Activated CD4-positive, alpha-beta T cell treated with anti-CD3 and anti-CD28 coated beads for 36 hours (primary cell): ENCODE measurements at regions not wholly inside any gene's neighbourhood (a gene's known extent, or its start where the extent isn't known, plus 50 kb on each side); places are given as distances from the start of the nearest gene placed in this dataset.

Experiments used
- ATAC-seq: fragments of 200-7000 bp; cut with Tn5 transposase; one replicate; pipeline ENCODE4 v1.10.0; 2021; ENCODE audit warnings: mild to moderate bottlenecking, moderate library complexity
- CTCF ChIA-PET: fragments of 350-600 bp; sonication (Branson Sonifier 250); formaldehyde crosslinking; loops from one replicate; lab custom pipeline; 2021; ENCODE audit warnings: antibody characterized with exemption; lab: Charles Lee
- POLR2A ChIA-PET: fragments of 350-600 bp; sonication (Branson Sonifier 250); formaldehyde crosslinking; loops from one replicate; lab custom pipeline; 2021; ENCODE audit warnings: antibody characterized with exemption, inconsistent platforms; lab: Charles Lee
- DNase-seq: peaks from one replicate; pipeline ENCODE4 v3.0.0-alpha.2; 2020
- H3K27ac Mint-ChIP-seq: one replicate; pipeline ENCODE4 v1.8.0; 2021; ENCODE audit warnings: mixed read lengths
- H3K27me3 Mint-ChIP-seq: one replicate; pipeline ENCODE4 v1.8.0; 2021; ENCODE audit warnings: mixed read lengths
- H3K36me3 Mint-ChIP-seq: one replicate; pipeline ENCODE4 v1.8.0; 2021; ENCODE audit warnings: low read depth, mixed read lengths
- H3K4me1 Mint-ChIP-seq: one replicate; pipeline ENCODE4 v1.8.0; 2021; ENCODE audit warnings: mixed read lengths
- H3K4me3 Mint-ChIP-seq: one replicate; pipeline ENCODE4 v1.8.0; 2021; ENCODE audit warnings: mild to moderate bottlenecking, moderate library complexity, mixed read lengths
- H3K9me3 Mint-ChIP-seq: one replicate; pipeline ENCODE4 v1.8.0; 2021; ENCODE audit warnings: low read depth, mixed read lengths
- intact Hi-C, 2 experiments: fragments of 100-400 bp; cut with DNase I in 1 of 2; cut with micrococcal nuclease in 1 of 2; formaldehyde crosslinking; loops; one replicate each; pipeline versions ENCODE4 v1.14.2 to v1.15.1; 2022 to 2024; cut with DNase I, micrococcal nuclease

DNA sequence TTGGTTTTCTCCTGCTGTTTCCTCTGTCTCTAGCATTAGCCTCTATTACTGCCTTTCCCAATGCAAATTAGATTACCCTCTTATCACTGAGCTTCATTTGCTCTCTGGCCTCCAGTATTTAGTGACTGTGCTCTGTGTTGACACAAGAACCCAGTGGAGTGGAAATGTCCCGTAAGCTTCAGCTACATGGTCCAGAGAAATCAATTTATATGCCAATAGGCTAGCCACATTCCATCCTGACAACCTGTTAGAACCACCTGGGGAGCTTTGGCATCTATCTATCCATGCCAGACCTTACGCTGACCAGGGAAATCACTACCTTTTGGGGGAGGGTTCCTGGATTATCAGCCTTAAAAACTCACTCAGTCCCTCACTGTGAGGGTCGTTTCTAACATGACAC is 459.6 kb downstream of the UTRN start:
- peaks cover 4% of the 10 kb centered on the region for H3K36me3 Mint-ChIP-seq
- intact Hi-C loops = no loop called here
- H3K27ac Mint-ChIP-seq = no peak overlapping the region
- DNase-seq = no peak
- no peak for ATAC-seq
- CTCF ChIA-PET = interaction anchor here (0.6 to 0.7 kb wide), 2 partner anchors 52 to 158 kb away, joined by 3 to 4 read pairs; no protein-coding TSS in a partner anchor
- no peak overlapping the region for H3K4me3 Mint-ChIP-seq
- H3K9me3 Mint-ChIP-seq = no peaks in the 10 kb centered on the region
- POLR2A ChIA-PET = no interaction called here
- no peaks in the 10 kb centered on the region for H3K27me3 Mint-ChIP-seq
- H3K4me1 Mint-ChIP-seq = no peaks in the 10 kb centered on the region

DNA sequence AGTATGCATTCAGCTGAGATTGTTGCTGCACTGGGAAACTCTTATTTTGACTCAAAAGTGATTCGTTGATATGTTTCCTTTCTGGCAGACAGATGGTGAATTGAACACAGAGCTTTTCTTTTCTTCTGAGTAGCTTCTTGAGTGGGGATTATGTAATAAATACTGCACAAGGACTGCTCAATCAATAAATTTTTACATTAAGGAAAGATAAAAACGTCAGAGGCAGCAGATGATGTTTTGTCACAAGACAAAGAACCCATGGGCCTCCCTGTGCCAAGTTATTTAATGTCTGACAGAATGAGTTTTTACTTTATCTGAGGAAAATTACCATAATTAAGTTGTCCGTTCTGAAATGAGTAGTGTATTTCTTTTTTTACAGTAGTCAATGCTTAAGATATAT is 460.3 kb downstream of the UTRN start:
- no peak for ATAC-seq
- Mint-ChIP-seq H3K9me3 (no peaks in the 10 kb centered on the region), H3K4me3 (no peak overlapping the region), H3K4me1 (no peaks in the 10 kb centered on the region), H3K27ac (no peak overlapping the region), H3K27me3 (no peaks in the 10 kb centered on the region), H3K36me3 (peaks cover 4% of the 10 kb centered on the region)
- ChIA-PET CTCF (interaction anchor here (0.6 to 0.7 kb wide), 2 partner anchors 51 to 159 kb away, joined by 3 to 4 read pairs; no protein-coding TSS in a partner anchor), POLR2A (no interaction called here)
- intact Hi-C loops = no loop called here
- DNase-seq = no peak

- POLR2A ChIA-PET = no interaction called here
- no peak overlapping the region for H3K27ac Mint-ChIP-seq
- CTCF ChIA-PET = no interaction called here
- DNase-seq = no peak
- no peak overlapping the region for H3K4me3 Mint-ChIP-seq
- no peaks in the 10 kb centered on the region for H3K9me3 Mint-ChIP-seq
- H3K4me1 Mint-ChIP-seq = no peaks in the 10 kb centered on the region
- peaks cover 4% of the 10 kb centered on the region for H3K36me3 Mint-ChIP-seq
- no peak for ATAC-seq
- intact Hi-C loops = no loop called here
- no peaks in the 10 kb centered on the region for H3K27me3 Mint-ChIP-seq
These were observed 461.9 kb downstream of the UTRN start for GRCh38 chr6:144746902-144747469.

DNA sequence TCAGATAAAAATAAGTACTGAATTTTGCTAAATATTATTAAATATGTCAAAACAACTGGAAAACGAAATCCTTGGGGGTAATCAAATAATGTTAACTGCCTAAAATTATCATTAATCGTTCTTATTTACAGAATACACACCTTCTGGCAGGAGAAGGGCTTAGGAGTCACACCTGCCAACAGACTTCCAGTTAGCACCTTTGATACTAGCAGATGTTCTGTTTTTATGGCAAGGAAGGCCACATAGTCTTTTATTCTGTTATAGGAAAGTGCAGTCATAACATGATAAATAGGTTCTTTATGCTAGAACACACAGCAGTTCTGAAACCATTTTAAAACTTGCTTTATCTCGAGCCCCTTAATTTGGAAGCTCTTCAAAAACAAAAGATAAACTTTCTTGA is 464.1 kb downstream of the UTRN start:
- intact Hi-C loops = no loop called here
- H3K36me3 Mint-ChIP-seq = peaks cover 14% of the 10 kb centered on the region
- H3K27ac Mint-ChIP-seq = no peak overlapping the region
- DNase-seq (no peak), ATAC-seq (no peak)
- ChIA-PET POLR2A (no interaction called here), CTCF (interaction anchor here (0.9 to 1.0 kb wide), 2 partner anchors 13 to 165 kb away, joined by 3 read pairs; no protein-coding TSS in a partner anchor)
- no peaks in the 10 kb centered on the region for H3K27me3 Mint-ChIP-seq
- H3K4me1 Mint-ChIP-seq = no peaks in the 10 kb centered on the region
- no peak overlapping the region for H3K4me3 Mint-ChIP-seq
- no peaks in the 10 kb centered on the region for H3K9me3 Mint-ChIP-seq

GRCh38 chr6:144753023-144753705 is 468.0 kb downstream of the UTRN start:
- ATAC-seq (no peak), DNase-seq (no peak)
- Mint-ChIP-seq H3K9me3 (no peaks in the 10 kb centered on the region), H3K4me3 (no peak overlapping the region), H3K36me3 (peaks cover 17% of the 10 kb centered on the region), H3K4me1 (no peaks in the 10 kb centered on the region), H3K27me3 (no peaks in the 10 kb centered on the region), H3K27ac (no peak overlapping the region)
- POLR2A ChIA-PET = no interaction called here
- CTCF ChIA-PET = interaction anchor here (0.6 to 0.7 kb wide), 2 partner anchors 9 to 153 kb away, joined by 3 read pairs; no protein-coding TSS in a partner anchor
- intact Hi-C loops = no loop called here

DNA sequence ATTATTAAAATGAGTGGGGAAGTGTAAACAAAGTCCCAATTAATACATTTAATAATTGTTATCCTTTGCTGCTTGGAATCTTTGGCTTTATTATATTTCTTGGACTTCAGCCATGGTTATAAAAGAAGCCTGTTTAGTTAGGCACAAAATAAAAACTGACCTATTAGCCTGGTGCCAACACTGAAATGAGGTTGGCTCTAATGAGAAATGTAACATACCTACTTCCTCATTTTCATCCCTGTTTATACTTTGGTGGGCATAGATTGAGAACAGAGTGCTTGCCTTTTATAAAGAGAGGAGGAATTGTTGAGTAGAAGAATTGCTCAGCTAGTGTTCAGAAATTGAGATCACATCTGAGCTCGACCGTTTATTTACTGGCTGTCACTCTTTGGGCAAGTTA is 471.3 kb downstream of the UTRN start:
- H3K27me3 Mint-ChIP-seq = no peaks in the 10 kb centered on the region
- no peak overlapping the region for H3K4me3 Mint-ChIP-seq
- ChIA-PET POLR2A (no interaction called here), CTCF (no interaction called here)
- H3K36me3 Mint-ChIP-seq = peaks cover 15% of the 10 kb centered on the region
- DNase-seq (no peak), ATAC-seq (no peak)
- H3K4me1 Mint-ChIP-seq = no peaks in the 10 kb centered on the region
- intact Hi-C loops = no loop called here
- H3K9me3 Mint-ChIP-seq = no peaks in the 10 kb centered on the region
- H3K27ac Mint-ChIP-seq = no peak overlapping the region

DNA sequence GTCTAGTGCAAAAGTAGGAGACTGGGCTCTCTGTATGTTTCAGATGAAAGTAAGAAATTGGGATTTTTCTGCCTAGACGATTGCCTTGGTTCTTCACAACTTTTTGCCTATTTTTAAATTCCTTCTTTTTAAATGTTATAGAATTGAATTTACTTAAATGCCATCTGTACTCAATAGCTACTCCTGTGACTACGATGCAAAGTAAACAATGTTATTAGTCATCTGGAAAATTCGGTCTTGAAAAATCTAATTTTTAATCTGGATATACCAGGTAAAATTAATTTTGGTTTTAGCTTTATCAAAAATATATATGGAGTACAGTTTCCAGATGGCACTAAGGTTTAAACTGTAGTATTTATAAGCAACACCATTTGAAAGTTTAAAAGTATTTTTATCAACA is 472.2 kb downstream of the UTRN start:
- H3K9me3 Mint-ChIP-seq = no peaks in the 10 kb centered on the region
- H3K36me3 Mint-ChIP-seq = peaks cover 15% of the 10 kb centered on the region
- no peak overlapping the region for H3K27ac Mint-ChIP-seq
- ChIA-PET POLR2A (no interaction called here), CTCF (no interaction called here)
- H3K4me3 Mint-ChIP-seq = no peak overlapping the region
- H3K4me1 Mint-ChIP-seq = no peaks in the 10 kb centered on the region
- intact Hi-C loops = no loop called here
- ATAC-seq (no peak), DNase-seq (no peak)
- no peaks in the 10 kb centered on the region for H3K27me3 Mint-ChIP-seq

- Mint-ChIP-seq H3K4me1 (no peaks in the 10 kb centered on the region), H3K9me3 (no peaks in the 10 kb centered on the region), H3K36me3 (peaks cover 13% of the 10 kb centered on the region), H3K4me3 (no peak overlapping the region), H3K27ac (no peak overlapping the region), H3K27me3 (no peaks in the 10 kb centered on the region)
- intact Hi-C loops = no loop called here
- CTCF ChIA-PET = interaction anchor here (0.7 kb wide), 1 partner anchor 17 kb away, joined by 3 read pairs; no protein-coding TSS in a partner anchor
- DNase-seq = no peak
- no peak for ATAC-seq
- POLR2A ChIA-PET = no interaction called here
These were observed 472.6 kb downstream of the UTRN start for GRCh38 chr6:144757730-144758129.

GRCh38 chr6:144758602-144759001 is 473.5 kb downstream of the UTRN start:
- peak; percentile 68 for ATAC-seq
- no peaks in the 10 kb centered on the region for H3K9me3 Mint-ChIP-seq
- no peak for DNase-seq
- H3K4me1 Mint-ChIP-seq = no peaks in the 10 kb centered on the region
- CTCF ChIA-PET = no interaction called here
- H3K27ac Mint-ChIP-seq = no peak overlapping the region
- no peak overlapping the region for H3K4me3 Mint-ChIP-seq
- no peaks in the 10 kb centered on the region for H3K27me3 Mint-ChIP-seq
- peaks cover 8% of the 10 kb centered on the region for H3K36me3 Mint-ChIP-seq
- POLR2A ChIA-PET = no interaction called here
- intact Hi-C loops = no loop called here

- peaks cover 7% of the 10 kb centered on the region for H3K36me3 Mint-ChIP-seq
- H3K4me1 Mint-ChIP-seq = no peaks in the 10 kb centered on the region
- ChIA-PET POLR2A (no interaction called here), CTCF (interaction anchor here (0.6 to 0.8 kb wide), 3 partner anchors 10 to 30 kb away, joined by 3 to 7 read pairs (median 3); no protein-coding TSS in a partner anchor)
- H3K4me3 Mint-ChIP-seq = no peak overlapping the region
- intact Hi-C loops = no loop called here
- no peak overlapping the region for H3K27ac Mint-ChIP-seq
- H3K27me3 Mint-ChIP-seq = no peaks in the 10 kb centered on the region
- DNase-seq (no peak), ATAC-seq (no peak)
- H3K9me3 Mint-ChIP-seq = no peaks in the 10 kb centered on the region
These were observed 477.3 kb downstream of the UTRN start for GRCh38 chr6:144762469-144762868.

GRCh38 chr6:144767051-144767450 is 481.9 kb downstream of the UTRN start:
- POLR2A ChIA-PET = no interaction called here
- ATAC-seq (no peak), DNase-seq (no peak)
- Mint-ChIP-seq H3K9me3 (no peaks in the 10 kb centered on the region), H3K4me1 (no peaks in the 10 kb centered on the region), H3K36me3 (peaks cover 6% of the 10 kb centered on the region), H3K4me3 (no peak overlapping the region), H3K27me3 (no peaks in the 10 kb centered on the region), H3K27ac (no peak overlapping the region)
- CTCF ChIA-PET = no interaction called here
- intact Hi-C loops = no loop called here

GRCh38 chr6:144768551-144769075 is 483.5 kb downstream of the UTRN start:
- no peak overlapping the region for H3K27ac Mint-ChIP-seq
- no peak overlapping the region for H3K4me3 Mint-ChIP-seq
- no peaks in the 10 kb centered on the region for H3K4me1 Mint-ChIP-seq
- intact Hi-C loops = no loop called here
- CTCF ChIA-PET = interaction anchor here (1.0 kb wide), 1 partner anchor 13 kb away, joined by 3 read pairs; no protein-coding TSS in a partner anchor
- DNase-seq (no peak), ATAC-seq (no peak)
- H3K27me3 Mint-ChIP-seq = no peaks in the 10 kb centered on the region
- POLR2A ChIA-PET = no interaction called here
- peaks cover 10% of the 10 kb centered on the region for H3K36me3 Mint-ChIP-seq
- H3K9me3 Mint-ChIP-seq = no peaks in the 10 kb centered on the region
